GM12873 (cell line): ENCODE measurements at regions not wholly inside any gene's neighbourhood (a gene's known extent, or its start where the extent isn't known, plus 50 kb on each side); places are given as distances from the start of the nearest gene placed in this dataset.

Source experiments
- CTCF ChIP-seq: IDR thresholded peaks from 2 replicates; pipeline ENCODE4 v1.5.1; 2012; ENCODE audit warnings: low read depth, mild to moderate bottlenecking, moderate library complexity, low read length, control low read depth; ENCODE audit not compliant: insufficient read depth; ENCODE audit errors: missing control alignments

- no peak for TF ChIP-seq CTCF
These were observed 592.9 kb downstream of the ZNF608 start for GRCh38 chr5:124153588-124153987.

- no peak for TF ChIP-seq CTCF
These were observed 597.9 kb downstream of the ZNF608 start for GRCh38 chr5:124148574-124148973.

- TF ChIP-seq CTCF, result no peak
These were observed 606.4 kb downstream of the ZNF608 start for GRCh38 chr5:124140060-124140459.

- TF ChIP-seq CTCF, result no peak
These were observed 607.0 kb downstream of the ZNF608 start for GRCh38 chr5:124139477-124139876.

GRCh38 chr5:124136609-124137008, 609.8 kb downstream of the ZNF608 start:
- no peak for TF ChIP-seq CTCF

GRCh38 chr5:124134941-124135340, 611.5 kb downstream of the ZNF608 start:
- TF ChIP-seq CTCF, result no peak

- TF ChIP-seq CTCF, result no peak
These were observed 613.0 kb downstream of the ZNF608 start for GRCh38 chr5:124133406-124133805.

GRCh38 chr5:124132843-124133242, 613.6 kb downstream of the ZNF608 start:
- TF ChIP-seq CTCF, result no peak
